GM23248 (cell line): ENCODE measurements at regions not wholly inside any gene's neighbourhood (a gene's known extent, or its start where the extent isn't known, plus 50 kb on each side); places are given as distances from the start of the nearest gene placed in this dataset.
"Not testable (repeated sequence)": the region's sequence is repeated elsewhere in the genome, so short reads cannot be mapped to it uniquely, and the experiment has no call there.

Experiments used
- DNase-seq: peaks from one replicate; pipeline ENCODE4 v3.0.0-alpha.2; 2015
- H2AFZ ChIP-seq: fragments of 200-600 bp; sonication (generic); 2 replicates; pipeline ENCODE4 v1.6.1; 2016; ENCODE audit warnings: antibody characterized with exemption
- H3F3A ChIP-seq: fragments of 200-600 bp; sonication (generic); 2 replicates; pipeline ENCODE4 v1.6.1; 2016; ENCODE audit warnings: mild to moderate bottlenecking, antibody characterized with exemption, mixed run types; ENCODE audit not compliant: insufficient read depth
- H3K27ac ChIP-seq: fragments of 200-600 bp; sonication (generic); 2 replicates; pipeline ENCODE4 v1.5.1; 2016; ENCODE audit warnings: mild to moderate bottlenecking
- H3K27me3 ChIP-seq: fragments of 200-600 bp; sonication (generic); replicated peaks from 2 replicates; pipeline ENCODE4 v1.6.1; 2016; ENCODE audit warnings: mild to moderate bottlenecking; ENCODE audit not compliant: insufficient read depth
- H3K36me3 ChIP-seq: fragments of 200-600 bp; sonication (generic); 2 replicates; pipeline ENCODE4 v1.6.1; 2016; ENCODE audit warnings: low read depth, mild to moderate bottlenecking
- H3K4me1 ChIP-seq: fragments of 200-600 bp; sonication (generic); 2 replicates; pipeline ENCODE4 v1.6.1; 2016; ENCODE audit warnings: mild to moderate bottlenecking; ENCODE audit not compliant: insufficient read depth
- H3K4me2 ChIP-seq: fragments of 200-600 bp; sonication (generic); one replicate; pipeline ENCODE4 v1.6.1; 2016; ENCODE audit warnings: mild to moderate bottlenecking; ENCODE audit not compliant: unreplicated experiment
- H3K4me3 ChIP-seq: fragments of 200-600 bp; sonication (generic); 2 replicates; pipeline ENCODE4 v1.5.1; 2016; ENCODE audit warnings: mild to moderate bottlenecking
- H3K79me2 ChIP-seq: fragments of 200-600 bp; sonication (generic); 2 replicates; pipeline ENCODE4 v1.6.1; 2016; ENCODE audit warnings: mild to moderate bottlenecking; ENCODE audit not compliant: insufficient read depth
- H3K9ac ChIP-seq: fragments of 200-600 bp; sonication (generic); 2 replicates; pipeline ENCODE4 v1.6.1; 2016; ENCODE audit warnings: mild to moderate bottlenecking
- H3K9me2 ChIP-seq: fragments of 200-600 bp; sonication (generic); 2 replicates; pipeline ENCODE4 v1.6.1; 2016; ENCODE audit warnings: mixed run types, mild to moderate bottlenecking, moderate library complexity; ENCODE audit not compliant: insufficient read depth
- H3K9me3 ChIP-seq: fragments of 200-600 bp; sonication (generic); one replicate; pipeline ENCODE4 v1.6.1; 2017; ENCODE audit warnings: low read depth
- H4K20me1 ChIP-seq: fragments of 200-600 bp; sonication (generic); 2 replicates; pipeline ENCODE4 v1.6.0; 2016; ENCODE audit not compliant: insufficient read depth
- EZH2 ChIP-seq: fragments of 200-600 bp; sonication (generic); IDR thresholded peaks from 2 replicates; pipeline ENCODE4 v1.6.1; 2018; ENCODE audit warnings: antibody characterized with exemption, mild to moderate bottlenecking; ENCODE audit not compliant: insufficient read depth, poor library complexity, severe bottlenecking
- EZH2phosphoT487 ChIP-seq: fragments of 200-600 bp; sonication (generic); IDR thresholded peaks from 2 replicates; pipeline ENCODE4 v1.6.1; 2018; ENCODE audit warnings: antibody characterized with exemption, moderate library complexity, mild to moderate bottlenecking, low read depth; ENCODE audit not compliant: insufficient read depth
- WGBS, 2 experiments: methylation state at CpG; one replicate each; pipeline ENCODE4 v1.1.6; 2015 to 2017; ENCODE audit warnings: low lambda C conversion rate in 2 of 2, low coverage in 1 of 2; ENCODE audit errors: missing lambda C conversion rate in 2 of 2; 5-methylcytosine and 5-hydroxymethylcytosine counted together
- in situ Hi-C: fragments of 300-500 bp; cut with MboI; formaldehyde crosslinking; loops from 2 replicates; pipeline ENCODE4 v1.15.0; 2020

DNA sequence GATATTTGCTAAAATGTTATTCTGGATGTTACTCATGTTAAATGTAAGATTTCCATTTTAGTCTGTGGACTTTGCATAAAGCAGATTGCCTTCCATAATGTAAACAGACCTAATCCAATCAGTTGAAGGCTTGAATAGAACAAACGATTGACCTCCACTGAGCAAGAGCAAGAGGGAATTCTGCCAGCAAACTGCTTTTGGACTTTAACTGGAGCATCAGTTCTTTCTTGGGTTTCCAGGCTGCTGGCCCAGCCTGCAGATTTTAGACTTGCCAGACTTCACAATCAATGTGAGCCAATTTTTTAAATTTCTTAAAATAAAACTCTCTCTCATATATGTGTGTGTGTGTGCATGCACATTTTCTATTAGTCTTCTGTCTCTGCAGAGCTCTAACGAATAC lies 1248.8 kb downstream of the ADGRL3 start:
- Histone ChIP-seq H4K20me1 (no peaks in the 10 kb centered on the region), H3K4me1 (no peaks in the 10 kb centered on the region), H2AFZ (no peak overlapping the region), H3K27ac (no peak overlapping the region), H3F3A (no peaks in the 10 kb centered on the region), H3K9me2 (no peaks in the 10 kb centered on the region), H3K4me2 (no peak overlapping the region), H3K79me2 (no peaks in the 10 kb centered on the region), H3K36me3 (no peaks in the 10 kb centered on the region), H3K27me3 (no peaks in the 10 kb centered on the region), H3K4me3 (no peak overlapping the region), H3K9ac (no peak overlapping the region), H3K9me3 (peaks cover 11% of the 10 kb centered on the region)
- 2% methylated on average over 2 of the region's 2 CpGs for WGBS, 2 experiments
- in situ Hi-C loops: no loop called here
- DNase-seq: no peak
- TF ChIP-seq EZH2phosphoT487 (no peak), EZH2 (no peak)

DNA sequence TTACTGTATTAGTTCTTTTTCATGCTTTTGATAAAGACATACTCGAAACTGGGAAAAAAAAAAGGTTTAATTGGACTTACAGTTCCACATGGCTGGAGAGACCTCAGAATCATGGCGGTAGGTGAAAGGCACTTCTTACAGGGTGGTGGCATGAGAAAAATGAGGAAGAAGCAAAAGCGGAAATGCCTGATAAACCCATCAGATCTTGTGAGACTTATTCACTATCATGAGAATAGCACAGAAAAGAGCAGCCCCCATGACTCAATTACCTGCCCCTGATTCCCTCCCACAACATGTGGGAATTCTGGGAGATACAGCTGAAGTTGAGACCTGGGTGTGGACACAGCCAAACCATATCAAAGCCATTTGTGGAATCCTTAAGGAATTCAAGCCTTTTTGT lies 1238.9 kb downstream of the ADGRL3 start:
- WGBS, 2 experiments: 30 to 38% methylated on average over 3 of the region's 3 CpGs
- no peak for TF ChIP-seq EZH2
- no peak for TF ChIP-seq EZH2phosphoT487

GRCh38 chr4:62434921-62435320 lies 1234.8 kb downstream of the ADGRL3 start:
- H3K27ac ChIP-seq: no peak overlapping the region
- no peaks in the 10 kb centered on the region for H3K4me1 ChIP-seq
- no peak overlapping the region for H3K9ac ChIP-seq
- H2AFZ ChIP-seq: no peak overlapping the region
- TF ChIP-seq EZH2phosphoT487 (no peak), EZH2 (no peak)
- no peaks in the 10 kb centered on the region for H3K36me3 ChIP-seq
- H3K9me3 ChIP-seq: no peaks in the 10 kb centered on the region
- no peak overlapping the region for H3K4me3 ChIP-seq
- no peaks in the 10 kb centered on the region for H3F3A ChIP-seq
- H4K20me1 ChIP-seq: no peaks in the 10 kb centered on the region
- no peak overlapping the region for H3K4me2 ChIP-seq
- H3K79me2 ChIP-seq: no peaks in the 10 kb centered on the region
- in situ Hi-C loops: no loop called here
- no peak for DNase-seq
- H3K27me3 ChIP-seq: no peaks in the 10 kb centered on the region
- H3K9me2 ChIP-seq: no peaks in the 10 kb centered on the region

More for the DNA sequence above, 1238.9 kb downstream of the ADGRL3 start:
- H3K79me2 ChIP-seq: no peaks in the 10 kb centered on the region
- H3K27ac ChIP-seq: no peak overlapping the region
- H3K4me1 ChIP-seq: no peaks in the 10 kb centered on the region
- no peak overlapping the region for H3K4me3 ChIP-seq
- DNase-seq: no peak
- in situ Hi-C loops: no loop called here
- H3K4me2 ChIP-seq: no peak overlapping the region
- no peak overlapping the region for H2AFZ ChIP-seq
- no peaks in the 10 kb centered on the region for H3K36me3 ChIP-seq
- H3K9me2 ChIP-seq: no peaks in the 10 kb centered on the region
- no peaks in the 10 kb centered on the region for H3K27me3 ChIP-seq
- no peaks in the 10 kb centered on the region for H4K20me1 ChIP-seq
- H3F3A ChIP-seq: no peaks in the 10 kb centered on the region
- H3K9me3 ChIP-seq: no peaks in the 10 kb centered on the region
- no peak overlapping the region for H3K9ac ChIP-seq

DNA sequence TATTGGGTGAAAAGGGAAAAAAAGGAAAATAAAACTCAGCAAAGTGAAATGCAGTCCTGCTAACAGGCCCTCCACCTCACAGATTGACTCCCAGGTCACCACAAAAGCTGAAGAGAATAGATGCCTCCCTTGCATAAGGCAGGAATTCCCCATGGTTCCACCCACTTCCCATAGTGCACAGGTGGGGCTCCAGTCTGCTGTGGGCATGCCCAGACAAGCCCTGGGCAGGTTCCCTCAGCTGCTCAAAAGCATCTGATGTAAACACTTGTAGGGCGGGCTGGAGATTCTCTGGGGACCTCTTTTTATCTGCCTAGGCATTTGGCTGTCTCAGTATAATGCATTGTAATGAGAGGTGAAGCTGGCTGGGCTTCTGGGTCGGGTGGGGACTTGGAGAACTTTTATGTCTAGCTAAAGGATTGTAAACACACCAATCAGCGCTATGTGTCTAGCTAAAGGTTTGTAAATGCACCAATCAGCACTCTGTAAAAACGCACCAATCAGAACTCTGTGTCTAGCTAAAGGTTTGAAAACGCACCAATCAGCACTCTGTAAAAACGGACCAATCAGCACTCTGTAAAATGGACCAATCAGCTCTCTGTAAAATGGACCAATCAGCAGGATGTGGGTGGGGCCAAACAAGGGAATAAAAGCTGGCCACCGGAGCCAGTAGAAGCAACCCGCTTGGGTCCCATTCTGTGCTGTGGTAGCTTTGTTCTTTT lies 1231.5 kb downstream of the ADGRL3 start:
- H3K9me3 ChIP-seq, H4K20me1 ChIP-seq, H3K27ac ChIP-seq, H3K4me1 ChIP-seq, H3K9me2 ChIP-seq, H3K4me3 ChIP-seq, H3K79me2 ChIP-seq, H3K27me3 ChIP-seq, H3K9ac ChIP-seq, H3K4me2 ChIP-seq, in situ Hi-C loops, H3K36me3 ChIP-seq, H3F3A ChIP-seq, DNase-seq, H2AFZ ChIP-seq: not testable (repeated sequence)
- WGBS, 2 experiments: 38 to 44% methylated on average over 8 of the region's 8 CpGs

- Histone ChIP-seq H4K20me1 (no peaks in the 10 kb centered on the region), H3K9me2 (no peaks in the 10 kb centered on the region), H3K4me1 (no peaks in the 10 kb centered on the region), H2AFZ (no peak overlapping the region), H3K36me3 (no peaks in the 10 kb centered on the region), H3K79me2 (no peaks in the 10 kb centered on the region), H3K27me3 (no peaks in the 10 kb centered on the region), H3K27ac (no peak overlapping the region), H3K4me2 (no peak overlapping the region), H3K9me3 (peaks cover 6% of the 10 kb centered on the region), H3F3A (no peaks in the 10 kb centered on the region), H3K9ac (no peak overlapping the region), H3K4me3 (no peak overlapping the region)
- no peak for DNase-seq
- TF ChIP-seq EZH2phosphoT487 (no peak), EZH2 (no peak)
- 28 to 36% methylated on average over 5 of the region's 5 CpGs for WGBS, 2 experiments
- in situ Hi-C loops: no loop called here
These were observed 1229.2 kb downstream of the ADGRL3 start for GRCh38 chr4:62429297-62429696.
